Pancreas (tissue), 10 donors: ENCODE measurements at regions not wholly inside any gene's neighbourhood (a gene's known extent, or its start where the extent isn't known, plus 50 kb on each side); places are given as distances from the start of the nearest gene placed in this dataset.
"Not testable (repeated sequence)": the region's sequence is repeated elsewhere in the genome, so short reads cannot be mapped to it uniquely, and the experiment has no call there.

Source experiments
- ATAC-seq, 4 donors: fragments of 200-7000 bp; cut with Tn5 transposase; one replicate each; pipeline versions ENCODE4 v1.8.0 to v1.9.1; 2020; ENCODE audit warnings: mild to moderate bottlenecking in 4 of 4, moderate library complexity in 4 of 4
- DNase-seq, 6 donors: peaks; one replicate each; pipeline ENCODE4 v3.0.0-alpha.2; 2020
- FAIRE-seq: peaks from 2 replicates; lab custom pipeline; 2012; peaks lifted over from hg19 to GRCh38; lab: Jason Lieb, UNC
- H3K27ac ChIP-seq, 4 donors: fragments of 200-600 bp; sonication (generic); 1 replicate in 3 of 4; 2 replicates in 1 of 4; pipeline versions ENCODE4 v1.5.0 to v1.8.0; 2020
- H3K27me3 ChIP-seq, 4 donors: fragments of 200-600 bp; one replicate each; pipeline ENCODE4 v1.8.0; 2021
- H3K36me3 ChIP-seq, 3 donors: fragments of 200-600 bp; sonication (generic) in 1 of 3; one replicate each; pipeline versions ENCODE4 v1.5.0 to v1.8.0; 2020 to 2021
- H3K4me1 ChIP-seq, 3 donors: fragments of 200-600 bp; one replicate each; pipeline ENCODE4 v1.8.0; 2021
- H3K4me3 ChIP-seq, 4 donors: fragments of 200-600 bp; sonication (generic) in 2 of 4; one replicate each; pipeline versions ENCODE4 v1.5.0 to v1.8.0; 2020 to 2021
- H3K9me3 ChIP-seq, 4 donors: fragments of 200-600 bp; one replicate each; pipeline ENCODE4 v1.8.0; 2021
- CTCF ChIP-seq, 4 donors: fragments of 200-600 bp; sonication (generic) in 3 of 4; IDR thresholded peaks; one replicate each; pipeline versions ENCODE4 v1.5.0 to v1.8.0; 2021; ENCODE audit warnings: antibody characterized with exemption in 4 of 4
- WGBS, 2 donors: extraction: QIAGEN DNeasy Blood & Tissue Kit; methylation state at CpG; one replicate each; pipeline ENCODE4 v1.1.7; 2013; 5-methylcytosine and 5-hydroxymethylcytosine counted together
- intact Hi-C, 3 donors: fragments of 100-400 bp; cut with DNase I; formaldehyde crosslinking; loops; one replicate each; pipeline versions ENCODE4 v1.11.1 to v1.14.2; 2022
- donor health status: healthy with polysubstance abuse.
- donor health status: DM: no; HTN: no; CAD: no; lungs with moderate emphysema.
- donor health status: DM: no; HTN: no; CAD: no.
- donor health status: control.
- donor health status: control.
- donor health status: Bipolar disorder and iron deficiency.
- donor health status: DM: yes; HTN: yes; CAD: no.
- donor health status: DM: no; HTN: no; CAD: no.
- donor health status: DM: no; HTN: no; CAD: no.
- donor health status: DM: yes; HTN: yes; CAD: no.

- DNase-seq (no peak), ATAC-seq (no peak), FAIRE-seq (no peak)
- Histone ChIP-seq H3K27me3 (no peaks in the 10 kb centered on the region), H3K4me1 (peaks cover 0 to 3% (median 0%) of the 10 kb centered on the region in 3 donors), H3K4me3 (no peak overlapping the region), H3K9me3 (no peaks in the 10 kb centered on the region), H3K27ac (no peak overlapping the region), H3K36me3 (no peaks in the 10 kb centered on the region)
- intact Hi-C loops: no loop called here
- no peak for TF ChIP-seq CTCF (IDR thresholded peaks at IDR 0.05)
- WGBS, 2 donors: 27 to 33% methylated on average over 1 of the region's 1 CpG
Observed at GRCh38 chr11:39768214-39768613, 1691.2 kb downstream of the LRRC4C start.

GRCh38 chr11:39745401-39745800, 1714.1 kb downstream of the LRRC4C start:
- ATAC-seq: no peak
- WGBS, 2 donors: 80 to 83% methylated on average over 6 of the region's 6 CpGs
- no peaks in the 10 kb centered on the region for H3K9me3 ChIP-seq
- H3K4me3 ChIP-seq: no peak overlapping the region
- TF ChIP-seq CTCF (IDR thresholded peaks at IDR 0.05): no peak
- no peaks in the 10 kb centered on the region for H3K27me3 ChIP-seq
- H3K4me1 ChIP-seq: no peaks in the 10 kb centered on the region
- H3K27ac ChIP-seq: no peak overlapping the region
- intact Hi-C loops: no loop called here
- H3K36me3 ChIP-seq: no peaks in the 10 kb centered on the region
- no peak for DNase-seq
- FAIRE-seq: no peak

GRCh38 chr11:39741066-39741465, 1718.4 kb downstream of the LRRC4C start:
- DNase-seq: no peak
- ATAC-seq: peak in 1 of 4 donors; percentile 33
- FAIRE-seq: no peak
- 79 to 87% methylated on average over 2 of the region's 2 CpGs for WGBS, 2 donors
- Histone ChIP-seq H3K27ac (no peak overlapping the region), H3K27me3 (no peaks in the 10 kb centered on the region), H3K9me3 (no peaks in the 10 kb centered on the region), H3K4me1 (no peaks in the 10 kb centered on the region), H3K4me3 (no peak overlapping the region), H3K36me3 (no peaks in the 10 kb centered on the region)
- TF ChIP-seq CTCF (IDR thresholded peaks at IDR 0.05): no peak
- intact Hi-C loops: no loop called here

- not testable (repeated sequence) for FAIRE-seq
Observed at GRCh38 chr11:39736351-39736750, 1723.1 kb downstream of the LRRC4C start.

GRCh38 chr11:39732001-39732400, 1727.5 kb downstream of the LRRC4C start:
- no peaks in the 10 kb centered on the region for H3K4me1 ChIP-seq
- DNase-seq (no peak), FAIRE-seq (no peak), ATAC-seq (no peak)
- no peaks in the 10 kb centered on the region for H3K36me3 ChIP-seq
- H3K9me3 ChIP-seq: no peaks in the 10 kb centered on the region
- intact Hi-C loops: no loop called here
- H3K4me3 ChIP-seq: no peak overlapping the region
- H3K27ac ChIP-seq: no peak overlapping the region
- H3K27me3 ChIP-seq: no peaks in the 10 kb centered on the region
- TF ChIP-seq CTCF (IDR thresholded peaks at IDR 0.05): no peak

More at GRCh38 chr11:39736351-39736750, 1723.1 kb downstream of the LRRC4C start:
- H3K9me3 ChIP-seq, intact Hi-C loops, H3K27ac ChIP-seq, H3K36me3 ChIP-seq, ATAC-seq, DNase-seq, H3K4me1 ChIP-seq, H3K27me3 ChIP-seq, H3K4me3 ChIP-seq: not testable (repeated sequence)
- WGBS, 2 donors: 58 to 68% methylated on average over 7 of the region's 7 CpGs
